Tibial nerve (tissue), 4 donors: ENCODE measurements at regions not wholly inside any gene's neighbourhood (a gene's known extent, or its start where the extent isn't known, plus 50 kb on each side); places are given as distances from the start of the nearest gene placed in this dataset.

Experiments
- EP300 ChIP-seq, 2 donors: sonication (generic); formaldehyde crosslinking; IDR thresholded peaks; one replicate each; pipeline ENCODE4 v1.6.1; 2017; ENCODE audit warnings: antibody characterized with exemption in 2 of 2, mild to moderate bottlenecking in 1 of 2
- TF ChIP-seq, protein P1 (sequence below), 5 experiments: fragments of 200-600 bp in 3 of 5; fragments of 450-650 bp in 2 of 5; sonication (generic) in 3 of 5; IDR thresholded peaks; one replicate each; pipeline ENCODE4 v1.5.1; 2016 to 2019; ENCODE audit warnings: antibody characterized with exemption in 5 of 5, mild to moderate bottlenecking in 3 of 5, moderate library complexity in 2 of 5

DNA sequence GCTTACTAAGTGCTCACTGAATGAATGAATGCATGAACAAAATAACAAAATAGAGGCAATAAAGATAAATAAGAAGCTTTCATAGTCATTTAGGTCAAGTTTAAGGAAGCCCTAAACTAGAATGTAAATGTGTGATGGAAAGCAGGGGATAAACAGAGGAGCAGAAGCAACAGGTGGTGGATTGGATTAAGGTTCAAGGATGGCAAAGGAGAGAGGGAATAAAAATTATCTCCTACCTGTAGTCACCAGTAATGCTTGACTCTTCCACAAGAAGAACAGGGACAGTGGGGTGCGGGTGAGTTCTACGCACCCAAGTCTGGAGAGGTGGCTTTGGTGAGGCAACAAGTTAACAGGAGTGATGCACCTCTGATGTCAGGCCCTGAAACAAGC lies 212.4 kb downstream of the ZIC5 start:
- TF ChIP-seq, protein P1, sequence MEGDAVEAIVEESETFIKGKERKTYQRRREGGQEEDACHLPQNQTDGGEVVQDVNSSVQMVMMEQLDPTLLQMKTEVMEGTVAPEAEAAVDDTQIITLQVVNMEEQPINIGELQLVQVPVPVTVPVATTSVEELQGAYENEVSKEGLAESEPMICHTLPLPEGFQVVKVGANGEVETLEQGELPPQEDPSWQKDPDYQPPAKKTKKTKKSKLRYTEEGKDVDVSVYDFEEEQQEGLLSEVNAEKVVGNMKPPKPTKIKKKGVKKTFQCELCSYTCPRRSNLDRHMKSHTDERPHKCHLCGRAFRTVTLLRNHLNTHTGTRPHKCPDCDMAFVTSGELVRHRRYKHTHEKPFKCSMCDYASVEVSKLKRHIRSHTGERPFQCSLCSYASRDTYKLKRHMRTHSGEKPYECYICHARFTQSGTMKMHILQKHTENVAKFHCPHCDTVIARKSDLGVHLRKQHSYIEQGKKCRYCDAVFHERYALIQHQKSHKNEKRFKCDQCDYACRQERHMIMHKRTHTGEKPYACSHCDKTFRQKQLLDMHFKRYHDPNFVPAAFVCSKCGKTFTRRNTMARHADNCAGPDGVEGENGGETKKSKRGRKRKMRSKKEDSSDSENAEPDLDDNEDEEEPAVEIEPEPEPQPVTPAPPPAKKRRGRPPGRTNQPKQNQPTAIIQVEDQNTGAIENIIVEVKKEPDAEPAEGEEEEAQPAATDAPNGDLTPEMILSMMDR (IDR thresholded peaks at IDR 0.05) = no peak
- TF ChIP-seq EP300 (IDR thresholded peaks at IDR 0.05) = no peak
